Ovary (tissue), 7 donors: ENCODE measurements at regions not wholly inside any gene's neighbourhood (a gene's known extent, or its start where the extent isn't known, plus 50 kb on each side); places are given as distances from the start of the nearest gene placed in this dataset.

Experiments
- DNase-seq, 5 donors: peaks; one replicate each; pipeline ENCODE4 v3.0.0-alpha.2; 2019 to 2020
- H3K27ac ChIP-seq, 2 donors: fragments of 200-600 bp; one replicate each; pipeline versions ENCODE4 v1.5.1 to v1.8.0; 2019 to 2022
- H3K27me3 ChIP-seq: fragments of 200-600 bp; one replicate; pipeline ENCODE4 v1.8.0; 2022
- H3K36me3 ChIP-seq: fragments of 200-600 bp; sonication (generic); one replicate; pipeline ENCODE4 v1.5.1; 2019
- H3K4me1 ChIP-seq: one replicate; pipeline ENCODE4 v1.8.1; 2013; ENCODE audit warnings: mild to moderate bottlenecking, moderate library complexity; ENCODE audit not compliant: insufficient read depth
- H3K4me3 ChIP-seq: fragments of 200-600 bp; sonication (generic); one replicate; pipeline ENCODE4 v1.5.1; 2017
- H3K9me3 ChIP-seq, 2 donors: fragments of 200-600 bp in 1 of 2; sonication (generic) in 1 of 2; one replicate each; pipeline versions ENCODE4 v1.5.1 to v1.8.1; 2013 to 2019; ENCODE audit warnings: mild to moderate bottlenecking in 1 of 2, moderate library complexity in 1 of 2
- EP300 ChIP-seq: sonication (generic); formaldehyde crosslinking; IDR thresholded peaks from one replicate; pipeline ENCODE4 v1.6.1; 2017; ENCODE audit warnings: antibody characterized with exemption
- POLR2A ChIP-seq: fragments of 450-650 bp; IDR thresholded peaks from one replicate; pipeline ENCODE4 v1.6.1; 2017; ENCODE audit warnings: antibody characterized with exemption, mild to moderate bottlenecking, moderate library complexity
- WGBS, 3 donors: extraction: QIAGEN DNeasy Blood & Tissue Kit in 1 of 3; methylation state at CpG; one replicate each; pipeline versions ENCODE4 v1.1.5 to v1.1.7; 2013 to 2017; 5-methylcytosine and 5-hydroxymethylcytosine counted together
- intact Hi-C, 4 donors: fragments of 100-400 bp; cut with DNase I; formaldehyde crosslinking; loops; one replicate each; pipeline versions ENCODE4 v1.11.0 to v1.15.1; 2022 to 2023
- TF ChIP-seq, protein P1 (sequence below), 3 donors: fragments of 450-650 bp in 2 of 3; fragments of 200-600 bp in 1 of 3; IDR thresholded peaks; one replicate each; pipeline versions ENCODE4 v1.5.1 to v1.8.0; 2016 to 2022; ENCODE audit warnings: antibody characterized with exemption in 3 of 3, mild to moderate bottlenecking in 1 of 3
- donor health status: DM: no; HTN: no; CAD: no; lungs with moderate emphysema.
- donor health status: DM: no; HTN: no; CAD: no.
- donor health status: Bipolar disorder and iron deficiency.
- donor health status: DM: no; HTN: no; CAD: no.
- donor health status: DM: yes; HTN: yes; CAD: no.

DNA sequence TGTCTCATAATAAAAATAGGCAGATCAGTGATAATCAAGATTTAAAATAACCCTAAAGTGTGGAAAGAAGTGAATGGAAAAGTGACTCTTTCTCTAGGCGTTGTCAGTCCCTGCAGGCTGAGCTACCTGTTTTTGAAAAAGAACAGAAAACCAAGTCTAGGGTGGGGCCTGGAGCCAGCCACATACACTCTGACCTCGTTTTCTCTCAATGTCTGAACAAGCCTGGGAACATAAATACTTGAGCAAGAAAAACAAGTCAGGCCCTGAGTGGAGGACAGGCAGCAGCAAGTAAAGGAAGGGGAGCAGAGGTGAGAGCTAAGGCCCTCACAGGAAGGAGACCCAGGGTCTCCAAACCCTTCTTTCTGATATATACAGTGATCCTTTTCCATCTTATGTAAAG is 91.7 kb upstream of the HPF1 start:
- H3K4me1 ChIP-seq, result no peaks in the 10 kb centered on the region
- no peak overlapping the region for H3K27ac ChIP-seq

DNA sequence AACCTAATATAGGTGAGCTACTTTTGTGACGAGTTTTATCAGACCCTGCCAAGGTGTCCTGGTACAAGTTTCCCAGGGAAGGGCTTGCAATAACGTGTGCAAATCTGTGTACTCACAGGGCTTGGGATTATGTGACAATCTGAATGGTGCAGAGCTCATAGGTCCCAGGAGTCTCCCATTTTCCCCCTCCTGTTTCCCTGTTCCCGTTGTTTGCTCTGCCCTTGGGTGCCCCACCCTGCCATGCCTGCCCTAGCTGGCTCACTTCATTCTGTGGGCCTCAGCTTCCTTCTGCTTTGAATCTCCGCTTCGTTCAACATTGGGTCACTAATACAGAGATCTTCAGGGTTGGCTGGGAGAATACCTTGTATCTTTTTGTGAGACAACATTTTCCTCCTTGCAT is 90.3 kb upstream of the HPF1 start:
- Histone ChIP-seq H3K4me1 (no peaks in the 10 kb centered on the region), H3K27ac (no peak overlapping the region), H3K4me3 (no peak overlapping the region), H3K27me3 (no peaks in the 10 kb centered on the region), H3K9me3 (no peaks in the 10 kb centered on the region), H3K36me3 (no peaks in the 10 kb centered on the region)
- WGBS, 3 donors, result 56 to 61% (median 56%) methylated on average over 5 of the region's 5 CpGs
- DNase-seq, result no peak
- TF ChIP-seq EP300, result no peak
- TF ChIP-seq POLR2A, result no peak
- TF ChIP-seq, protein P1, sequence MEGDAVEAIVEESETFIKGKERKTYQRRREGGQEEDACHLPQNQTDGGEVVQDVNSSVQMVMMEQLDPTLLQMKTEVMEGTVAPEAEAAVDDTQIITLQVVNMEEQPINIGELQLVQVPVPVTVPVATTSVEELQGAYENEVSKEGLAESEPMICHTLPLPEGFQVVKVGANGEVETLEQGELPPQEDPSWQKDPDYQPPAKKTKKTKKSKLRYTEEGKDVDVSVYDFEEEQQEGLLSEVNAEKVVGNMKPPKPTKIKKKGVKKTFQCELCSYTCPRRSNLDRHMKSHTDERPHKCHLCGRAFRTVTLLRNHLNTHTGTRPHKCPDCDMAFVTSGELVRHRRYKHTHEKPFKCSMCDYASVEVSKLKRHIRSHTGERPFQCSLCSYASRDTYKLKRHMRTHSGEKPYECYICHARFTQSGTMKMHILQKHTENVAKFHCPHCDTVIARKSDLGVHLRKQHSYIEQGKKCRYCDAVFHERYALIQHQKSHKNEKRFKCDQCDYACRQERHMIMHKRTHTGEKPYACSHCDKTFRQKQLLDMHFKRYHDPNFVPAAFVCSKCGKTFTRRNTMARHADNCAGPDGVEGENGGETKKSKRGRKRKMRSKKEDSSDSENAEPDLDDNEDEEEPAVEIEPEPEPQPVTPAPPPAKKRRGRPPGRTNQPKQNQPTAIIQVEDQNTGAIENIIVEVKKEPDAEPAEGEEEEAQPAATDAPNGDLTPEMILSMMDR (IDR thresholded peaks at IDR 0.05), result no peak
- intact Hi-C loops, result no loop called here

More for the DNA sequence above, 91.7 kb upstream of the HPF1 start:
- WGBS, 3 donors, result 46 to 53% (median 47%) methylated on average over 2 of the region's 2 CpGs
- Histone ChIP-seq H3K36me3 (no peaks in the 10 kb centered on the region), H3K4me3 (no peak overlapping the region), H3K27me3 (no peaks in the 10 kb centered on the region), H3K9me3 (no peaks in the 10 kb centered on the region)
- TF ChIP-seq POLR2A (no peak), EP300 (no peak)
- TF ChIP-seq, protein P1 (IDR thresholded peaks at IDR 0.05), result no peak
- no peak for DNase-seq
- intact Hi-C loops, result no loop called here

DNA sequence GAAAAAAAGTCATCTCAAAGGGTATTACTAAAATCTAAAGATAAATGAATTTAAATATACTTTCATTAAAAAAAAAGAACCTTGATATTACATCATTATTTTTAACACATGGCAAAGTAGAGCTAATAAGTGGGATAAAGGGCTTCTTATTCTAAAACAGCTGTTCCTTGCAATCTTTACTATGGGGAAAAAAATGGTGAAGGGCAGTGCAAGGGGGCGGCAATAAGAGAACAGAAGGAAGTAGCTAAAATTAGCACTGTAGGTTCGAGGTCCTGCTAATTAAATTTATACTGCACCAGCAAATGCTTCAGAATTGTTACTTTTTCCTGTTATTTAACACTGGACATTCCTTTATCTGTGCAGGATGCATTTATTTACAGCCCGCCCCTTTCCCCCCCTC is 89.4 kb upstream of the HPF1 start:
- DNase-seq, result no peak
- H3K4me3 ChIP-seq, result no peak overlapping the region
- H3K9me3 ChIP-seq, result no peaks in the 10 kb centered on the region
- WGBS, 3 donors, result 19 to 34% (median 21%) methylated on average over 3 of the region's 3 CpGs
- H3K36me3 ChIP-seq, result no peaks in the 10 kb centered on the region
- H3K4me1 ChIP-seq, result no peaks in the 10 kb centered on the region
- H3K27me3 ChIP-seq, result no peaks in the 10 kb centered on the region
- TF ChIP-seq EP300 (no peak), POLR2A (no peak)
- TF ChIP-seq, protein P1 (IDR thresholded peaks at IDR 0.05), result no peak
- intact Hi-C loops, result no loop called here
- H3K27ac ChIP-seq, result no peak overlapping the region

DNA sequence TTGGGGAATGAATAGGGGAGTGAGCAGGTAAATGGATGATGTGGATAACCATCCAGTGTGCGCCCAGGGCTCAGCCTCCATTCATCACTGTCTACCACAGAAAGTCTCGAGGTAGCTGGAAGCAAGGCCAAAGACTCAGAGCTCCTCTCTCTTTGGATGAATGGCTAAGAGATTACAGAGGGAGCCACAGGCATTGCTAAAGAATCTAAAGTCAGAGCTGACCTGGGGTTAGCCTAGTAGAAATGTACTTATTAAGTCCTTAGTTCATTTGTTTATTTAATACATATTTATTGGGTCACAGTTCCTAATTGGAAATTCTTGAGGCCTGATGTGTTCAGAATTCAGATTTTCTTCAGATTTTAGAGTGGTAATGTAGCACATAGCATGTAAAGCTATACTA is 88.7 kb upstream of the HPF1 start:
- no peak for DNase-seq
- Histone ChIP-seq H3K27me3 (no peaks in the 10 kb centered on the region), H3K4me3 (no peak overlapping the region), H3K4me1 (no peaks in the 10 kb centered on the region), H3K27ac (no peak overlapping the region), H3K36me3 (no peaks in the 10 kb centered on the region), H3K9me3 (no peaks in the 10 kb centered on the region)
- TF ChIP-seq, protein P1 (IDR thresholded peaks at IDR 0.05), result no peak
- TF ChIP-seq EP300 (no peak), POLR2A (no peak)
- WGBS, 3 donors, result 59 to 73% (median 69%) methylated on average over 2 of the region's 2 CpGs
- intact Hi-C loops, result no loop called here

DNA sequence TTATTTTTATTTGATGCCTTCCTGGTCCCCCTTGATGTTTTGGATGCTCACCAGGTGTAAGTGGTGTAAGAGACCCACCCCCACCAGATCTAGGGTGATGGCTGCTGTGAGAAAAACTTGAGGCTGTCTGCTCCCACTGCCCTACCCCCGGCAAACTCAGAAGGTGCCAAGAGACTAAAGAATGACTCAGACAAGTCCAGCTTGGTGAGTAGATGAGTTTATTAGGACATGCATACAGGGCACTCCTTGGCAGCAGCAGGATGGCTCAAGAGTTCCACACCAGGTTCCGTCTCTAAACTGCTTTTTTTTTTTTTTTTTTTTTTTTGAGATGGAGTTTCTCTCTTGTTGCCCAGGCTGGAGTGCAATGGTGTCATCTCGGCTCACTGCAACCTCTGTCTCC is 84.0 kb upstream of the HPF1 start:
- TF ChIP-seq, protein P1 (IDR thresholded peaks at IDR 0.05), result no peak
- TF ChIP-seq POLR2A (no peak), EP300 (no peak)
- H3K9me3 ChIP-seq, result no peaks in the 10 kb centered on the region
- intact Hi-C loops, result no loop called here
- H3K4me1 ChIP-seq, result no peaks in the 10 kb centered on the region
- H3K27me3 ChIP-seq, result no peaks in the 10 kb centered on the region
- H3K27ac ChIP-seq, result no peak overlapping the region
- 86 to 89% (median 87%) methylated on average over 3 of the region's 3 CpGs for WGBS, 3 donors
- no peaks in the 10 kb centered on the region for H3K36me3 ChIP-seq
- DNase-seq, result no peak
- H3K4me3 ChIP-seq, result no peak overlapping the region
